ENCODE measurements at regions not wholly inside any gene's neighbourhood (a gene's known extent, or its start where the extent isn't known, plus 50 kb on each side); places are given as distances from the start of the nearest gene placed in this dataset.

GRCh38 chr4:181911420-181911819 lies 331.8 kb upstream of the TENM3 start:
- peak; percentile 87 for DNase-seq (ENCODE audit: low spot score)

- no peak for DNase-seq (ENCODE audit: low spot score)
These were observed 309.7 kb upstream of the TENM3 start for GRCh38 chr4:181933471-181933870.

- no peak for DNase-seq (ENCODE audit: low spot score)
These were observed 304.6 kb upstream of the TENM3 start for GRCh38 chr4:181938631-181939030.

- DNase-seq (ENCODE audit: low spot score), result peak; percentile 73
These were observed 303.8 kb upstream of the TENM3 start for GRCh38 chr4:181939199-181939945.

- DNase-seq (ENCODE audit: low spot score), result no peak
These were observed 298.7 kb upstream of the TENM3 start for GRCh38 chr4:181944527-181944926.

- DNase-seq (ENCODE audit: low spot score), result no peak
These were observed 296.3 kb upstream of the TENM3 start for GRCh38 chr4:181946902-181947301.

- DNase-seq (ENCODE audit: low spot score), result no peak
These were observed 294.3 kb upstream of the TENM3 start for GRCh38 chr4:181948839-181949382.

- no peak for DNase-seq (ENCODE audit: low spot score)
These were observed 293.4 kb upstream of the TENM3 start for GRCh38 chr4:181949704-181950312.

- DNase-seq (ENCODE audit: low spot score), result no peak
These were observed 292.7 kb upstream of the TENM3 start for GRCh38 chr4:181950372-181951127.

- DNase-seq (ENCODE audit: low spot score), result no peak
These were observed 291.9 kb upstream of the TENM3 start for GRCh38 chr4:181951265-181951664.

- DNase-seq (ENCODE audit: low spot score), result peak; percentile 83
These were observed 290.7 kb upstream of the TENM3 start for GRCh38 chr4:181952478-181952877.

GRCh38 chr4:181956512-181956911 lies 286.7 kb upstream of the TENM3 start:
- no peak for DNase-seq (ENCODE audit: low spot score)

GRCh38 chr4:181957088-181957487 lies 286.1 kb upstream of the TENM3 start:
- peak; percentile 52 for DNase-seq (ENCODE audit: low spot score)

- DNase-seq (ENCODE audit: low spot score), result no peak
These were observed 284.8 kb upstream of the TENM3 start for GRCh38 chr4:181958446-181958845.

- no peak for DNase-seq (ENCODE audit: low spot score)
These were observed 284.1 kb upstream of the TENM3 start for GRCh38 chr4:181959121-181959520.

GRCh38 chr4:181960384-181960783 lies 282.8 kb upstream of the TENM3 start:
- no peak for DNase-seq (ENCODE audit: low spot score)

- DNase-seq (ENCODE audit: low spot score), result peak; percentile 80
These were observed 280.9 kb upstream of the TENM3 start for GRCh38 chr4:181962321-181962720.

- DNase-seq (ENCODE audit: low spot score), result no peak
These were observed 278.5 kb upstream of the TENM3 start for GRCh38 chr4:181964731-181965130.

GRCh38 chr4:181966104-181966551 lies 277.1 kb upstream of the TENM3 start:
- peak; percentile 55 for DNase-seq (ENCODE audit: low spot score)

GRCh38 chr4:181967401-181967800 lies 275.8 kb upstream of the TENM3 start:
- DNase-seq (ENCODE audit: low spot score), result no peak

- DNase-seq (ENCODE audit: low spot score), result no peak
These were observed 274.8 kb upstream of the TENM3 start for GRCh38 chr4:181968371-181968770.

GRCh38 chr4:181969151-181969550 lies 274.1 kb upstream of the TENM3 start:
- no peak for DNase-seq (ENCODE audit: low spot score)

Measured in umbilical cord (tissue), 1 donor.